ENCODE measurements at regions not wholly inside any gene's neighbourhood (a gene's known extent, or its start where the extent isn't known, plus 50 kb on each side); places are given as distances from the start of the nearest gene placed in this dataset.

DNA sequence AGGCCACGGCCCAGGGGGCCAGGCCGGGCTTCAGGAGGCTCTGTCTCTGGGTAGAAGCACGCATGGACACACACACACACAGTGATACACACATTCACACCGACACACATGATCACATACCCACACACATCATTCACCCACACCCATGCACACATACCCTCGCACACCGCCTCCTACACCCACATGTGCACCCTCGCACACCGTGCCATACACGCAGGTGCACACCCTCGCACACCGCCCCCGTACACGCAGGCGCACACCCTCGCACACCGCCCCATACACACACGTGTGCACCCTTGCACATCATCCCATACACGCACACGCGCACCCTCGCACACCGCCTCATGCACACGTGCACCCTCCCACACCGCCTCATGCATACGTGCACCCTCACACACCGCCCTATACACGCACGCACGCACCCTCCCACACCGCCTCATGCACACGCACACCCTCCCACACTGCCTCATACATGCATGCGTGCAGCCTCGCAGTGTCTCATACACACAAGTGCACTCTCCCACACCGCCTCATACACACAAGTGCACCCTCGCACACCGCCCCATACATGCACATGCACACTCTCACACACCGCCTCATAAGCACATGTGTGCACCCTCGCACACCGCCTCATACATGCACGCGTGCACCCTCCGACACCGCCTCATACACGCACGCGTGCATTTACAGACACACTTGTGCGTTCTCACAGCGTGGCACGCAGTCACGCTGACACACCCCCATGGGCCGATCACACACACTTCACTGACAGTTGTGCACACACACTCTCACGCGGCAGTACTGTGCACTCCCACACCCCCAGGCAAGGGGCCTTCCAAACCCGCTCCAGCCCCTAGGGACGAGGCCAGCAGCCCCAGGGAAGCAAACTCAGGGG, 128.1 kb downstream of the SIK1 start:
- DNase-seq = no peak
- ATAC-seq = no peak
- intact Hi-C loops (cut with DNase I, micrococcal nuclease) = no loop called here

DNA sequence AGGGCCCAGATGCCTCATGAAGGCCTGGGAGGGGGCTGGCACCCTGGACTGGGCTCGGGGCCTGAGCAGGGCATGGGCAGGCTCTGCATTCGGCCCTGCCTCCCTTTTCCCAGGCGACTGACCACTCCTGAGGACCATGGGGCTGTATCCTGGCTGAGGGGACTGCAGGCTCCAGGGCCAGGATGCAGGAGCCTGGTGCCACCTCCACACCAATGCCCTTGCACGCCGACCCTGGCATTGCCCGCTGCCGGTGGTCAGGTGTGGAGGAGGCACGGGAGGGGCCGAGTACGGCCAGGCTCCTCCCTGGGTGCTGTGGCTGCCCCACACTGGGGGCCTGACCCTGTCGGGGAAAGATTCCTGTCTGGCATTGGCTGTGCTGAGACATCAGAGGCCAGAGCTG, 128.9 kb downstream of the SIK1 start:
- intact Hi-C loops (cut with DNase I, micrococcal nuclease) = no loop called here
- ATAC-seq (no peak), DNase-seq (no peak)

DNA sequence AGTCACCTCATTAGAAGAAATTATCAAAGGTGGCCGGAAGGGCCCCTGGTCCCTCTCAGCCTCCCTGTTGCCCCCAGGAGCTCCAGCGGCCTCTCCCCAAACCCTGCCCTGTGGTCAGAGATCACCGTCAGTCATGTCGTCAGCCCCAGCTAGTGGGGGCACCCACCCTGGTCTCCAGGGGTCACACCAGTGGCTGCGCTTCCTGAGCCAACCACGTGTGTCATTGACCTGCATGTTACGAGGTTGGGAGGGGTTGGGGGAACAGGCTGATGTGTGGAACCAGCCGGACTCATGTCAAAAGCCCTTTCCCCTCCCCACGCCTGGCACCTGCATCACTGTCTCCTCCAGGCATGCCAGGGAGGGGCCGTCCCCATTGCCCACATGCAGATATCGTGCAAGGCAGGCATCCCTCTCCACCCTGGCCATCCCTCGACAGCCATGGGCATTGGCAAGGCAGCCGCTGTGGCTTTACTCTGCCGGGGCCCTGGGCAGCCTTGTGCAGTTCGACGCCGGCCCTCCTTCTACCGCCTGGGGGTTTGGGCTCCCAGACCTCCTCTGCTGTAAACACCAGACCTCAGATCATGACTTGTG, 128.7 kb downstream of the CRYAA start:
- intact Hi-C loops (cut with DNase I, micrococcal nuclease) = no loop called here
- ATAC-seq (no peak), DNase-seq (no peak)

DNA sequence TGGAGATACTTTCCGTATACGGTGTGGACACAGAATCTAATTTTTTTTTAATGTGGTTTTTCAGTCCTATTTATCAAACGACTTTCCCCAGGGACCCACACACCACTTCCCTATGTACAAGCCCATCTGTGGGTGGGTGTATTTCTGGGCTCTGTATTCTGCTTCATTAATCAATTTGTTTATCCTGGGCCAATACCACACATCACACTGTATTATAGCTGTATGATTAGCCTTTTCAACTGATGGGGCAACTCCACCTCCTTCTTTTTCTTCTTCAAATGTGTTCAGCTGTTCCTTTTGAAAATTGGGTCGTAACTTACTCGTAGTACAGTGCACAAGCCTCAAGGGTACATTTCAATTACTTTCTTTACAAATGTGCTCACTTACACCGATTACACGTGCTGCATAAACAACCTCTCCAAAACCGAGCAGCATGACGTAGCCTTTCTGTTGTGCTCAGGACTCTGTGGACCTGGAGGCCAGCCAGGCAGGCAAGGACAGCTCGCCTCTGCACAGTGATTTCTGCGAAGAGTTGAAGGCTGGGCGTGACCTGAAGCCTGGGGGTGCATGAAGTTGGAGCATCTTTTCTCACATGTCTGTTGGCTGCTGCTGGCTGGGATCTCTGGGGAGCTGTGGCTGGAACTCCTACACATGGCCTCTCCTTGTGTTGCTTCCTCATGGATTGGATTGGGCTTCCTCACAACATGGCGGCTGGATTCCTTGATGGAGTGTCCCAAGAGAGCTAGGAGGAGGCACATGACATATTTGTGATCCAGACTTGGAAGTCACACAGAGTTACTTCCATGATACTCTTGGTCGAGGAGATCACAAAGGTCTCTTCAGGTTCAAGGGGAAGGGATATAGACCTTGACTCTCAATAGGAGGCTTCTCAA, 126.5 kb downstream of the CRYAA start:
- intact Hi-C loops (cut with DNase I, micrococcal nuclease) = no loop called here
- ATAC-seq (no peak), DNase-seq (no peak)

DNA sequence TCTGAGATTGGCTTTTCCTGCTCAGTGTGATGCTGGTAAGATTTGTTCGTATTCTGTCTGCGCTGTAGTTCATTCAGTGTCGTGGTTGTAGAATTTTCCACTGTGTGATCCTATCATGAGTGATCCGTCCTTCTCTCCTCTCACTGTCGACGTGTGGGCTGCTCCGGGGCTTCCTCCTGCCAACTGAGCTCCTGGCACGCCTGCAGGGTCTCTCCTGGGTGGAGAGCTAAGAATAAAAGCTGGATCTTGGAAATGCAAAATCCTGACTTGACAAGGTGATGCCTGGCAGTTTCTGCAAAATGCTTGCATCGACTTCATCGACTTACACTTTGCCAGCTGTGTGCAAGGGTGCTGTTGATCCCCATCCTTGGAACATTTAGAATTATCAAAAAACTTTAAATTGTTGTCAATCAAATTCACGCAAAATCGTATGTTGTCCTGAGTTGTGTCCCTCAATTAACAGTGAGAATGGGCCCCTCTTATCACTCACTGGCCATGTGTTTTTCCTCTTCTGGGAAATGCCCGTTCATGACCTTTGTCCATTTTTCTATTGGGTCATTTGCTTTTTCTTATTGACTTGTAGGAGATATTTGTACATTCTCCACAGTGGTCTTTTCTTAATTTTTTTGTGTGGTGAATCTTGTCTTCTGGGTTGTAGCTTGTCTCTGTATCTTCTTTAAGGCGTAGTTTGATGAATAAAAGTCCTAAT, 125.5 kb downstream of the CRYAA start:
- DNase-seq (no peak), ATAC-seq (no peak)
- intact Hi-C loops (cut with DNase I, micrococcal nuclease) = no loop called here

DNA sequence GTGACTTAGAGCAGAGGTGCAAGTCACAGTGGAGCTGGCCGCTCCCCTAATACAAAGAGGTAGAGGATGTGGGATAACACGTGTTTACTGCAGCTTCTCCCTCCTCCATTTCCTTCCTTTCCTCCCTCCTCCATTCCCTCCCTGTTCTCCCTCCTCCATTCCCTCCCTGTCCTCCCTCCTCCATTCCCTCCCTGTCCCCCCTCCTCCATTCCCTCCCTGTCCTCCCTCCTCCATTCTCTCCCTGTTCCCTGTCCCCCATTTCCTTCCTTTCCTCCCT, 124.0 kb downstream of the CRYAA start:
- ATAC-seq = no peak
- no peak for DNase-seq
- intact Hi-C loops (cut with DNase I, micrococcal nuclease) = no loop called here

DNA sequence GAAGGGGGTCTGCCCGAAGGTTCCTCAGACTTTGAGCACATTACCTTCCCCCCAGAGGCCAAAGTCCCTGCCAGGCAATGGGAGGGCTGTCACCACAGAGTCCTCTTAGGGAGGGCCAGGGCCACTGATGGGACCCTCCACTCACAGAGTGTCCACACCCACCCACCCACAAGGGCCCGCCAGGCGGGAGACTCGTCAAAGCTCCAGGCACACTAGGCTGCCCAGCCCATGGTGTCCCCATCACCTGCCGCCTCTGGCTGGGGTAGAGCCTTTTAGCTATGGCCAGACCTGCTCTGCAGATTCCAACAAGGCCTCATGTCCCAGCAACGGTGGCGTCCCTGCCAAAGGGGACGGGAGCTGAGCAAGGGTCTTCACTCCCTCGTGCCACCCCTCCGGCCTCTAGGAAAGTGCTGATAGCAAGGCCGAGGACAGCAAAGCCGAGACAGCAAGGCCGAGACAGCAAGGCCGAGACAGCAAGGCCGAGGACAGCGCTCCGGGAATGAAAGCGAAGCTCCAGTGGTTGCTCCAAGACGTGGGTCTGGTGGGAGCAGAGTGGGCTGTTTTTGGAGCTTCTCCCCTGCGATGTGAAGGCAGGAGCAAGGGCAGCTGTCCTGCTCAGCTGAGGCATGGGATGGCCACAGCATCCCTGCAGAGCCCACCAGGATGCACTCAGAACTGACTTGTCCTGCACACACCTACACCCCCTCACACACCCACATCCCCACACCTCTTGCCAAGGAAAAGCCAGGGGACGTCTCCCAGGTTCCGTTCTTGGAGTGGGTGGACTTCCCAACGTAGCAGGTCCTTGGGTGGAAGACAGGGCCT, 123.4 kb downstream of the CRYAA start:
- intact Hi-C loops (cut with DNase I, micrococcal nuclease) = no loop called here
- ATAC-seq (no peak), DNase-seq (no peak)

DNA sequence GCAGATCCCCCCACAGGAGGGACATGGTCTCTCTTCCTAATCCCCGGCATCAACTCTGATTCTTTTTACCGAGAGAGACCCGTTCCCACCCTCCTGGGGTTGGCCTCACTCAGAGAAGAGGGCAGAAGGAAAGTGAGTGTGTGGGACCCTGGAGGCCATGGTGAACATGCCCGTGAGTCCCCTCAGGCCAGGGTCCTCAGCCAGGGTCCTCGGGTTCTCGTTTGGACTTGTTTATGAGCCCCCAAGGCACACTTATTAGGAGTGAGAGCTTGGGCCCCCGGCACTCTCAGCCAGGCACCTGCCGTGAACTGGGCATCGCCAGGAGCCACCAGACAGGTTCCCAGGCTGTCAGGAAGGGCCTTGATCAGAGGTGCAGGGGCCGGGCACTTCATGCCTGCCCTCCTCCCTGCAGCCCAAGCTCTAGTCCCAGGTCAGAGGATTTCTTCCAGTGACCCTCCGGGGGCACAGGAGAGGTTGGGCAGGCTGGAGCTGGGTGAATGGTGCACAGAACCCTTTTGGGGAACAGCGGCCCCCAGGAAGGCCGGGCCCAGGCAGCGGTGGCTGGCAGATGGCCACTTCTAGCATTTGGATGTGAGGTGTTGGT, 122.6 kb downstream of the CRYAA start:
- intact Hi-C loops (cut with DNase I, micrococcal nuclease) = no loop called here
- DNase-seq = no peak
- ATAC-seq = no peak

DNA sequence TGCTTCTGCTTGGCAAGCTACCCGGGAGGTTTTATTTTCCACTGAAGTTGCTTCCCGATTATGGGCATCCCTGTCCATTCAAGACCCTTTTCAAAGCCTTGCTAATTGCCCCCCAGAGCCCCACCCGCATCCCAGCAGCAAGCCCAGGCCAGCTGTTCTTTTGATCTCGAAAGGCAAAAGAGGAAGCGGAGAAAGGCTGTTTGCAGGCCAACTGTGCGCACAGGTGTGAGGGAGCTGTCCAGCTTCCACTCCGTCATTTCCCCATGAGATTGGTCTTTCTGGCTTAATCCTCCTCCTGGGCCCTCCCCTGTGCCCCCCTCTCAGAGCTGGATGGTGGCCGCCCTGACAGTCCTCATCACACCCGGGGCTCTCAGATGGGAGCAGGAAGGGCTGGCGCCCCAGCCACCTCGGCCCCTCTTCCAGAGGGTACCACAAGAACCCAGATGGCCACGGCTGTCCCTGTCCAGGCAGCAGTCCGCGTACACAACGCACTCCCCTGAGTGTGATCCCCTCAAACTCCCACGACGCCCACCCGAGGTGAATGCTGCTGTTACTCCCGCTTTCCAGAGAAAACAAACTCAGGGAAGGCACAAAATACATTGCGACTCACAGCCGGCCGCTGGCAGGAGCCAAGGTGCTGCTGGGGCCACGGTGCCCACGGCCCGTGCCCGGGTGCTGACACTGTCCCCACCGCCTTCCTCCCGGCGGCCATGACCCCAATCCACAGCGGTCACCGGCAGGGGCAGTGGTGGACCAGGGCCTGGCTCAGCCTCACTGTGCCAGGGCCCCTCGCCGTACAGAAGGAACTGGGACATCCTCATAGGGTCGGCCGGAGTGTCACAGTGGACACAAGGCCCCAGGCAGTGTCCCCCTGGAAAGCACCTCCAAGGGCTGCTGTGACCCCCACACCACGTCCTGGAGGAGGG, 121.9 kb downstream of the CRYAA start:
- DNase-seq (no peak), ATAC-seq (no peak)
- intact Hi-C loops (cut with DNase I, micrococcal nuclease) = no loop called here

DNA sequence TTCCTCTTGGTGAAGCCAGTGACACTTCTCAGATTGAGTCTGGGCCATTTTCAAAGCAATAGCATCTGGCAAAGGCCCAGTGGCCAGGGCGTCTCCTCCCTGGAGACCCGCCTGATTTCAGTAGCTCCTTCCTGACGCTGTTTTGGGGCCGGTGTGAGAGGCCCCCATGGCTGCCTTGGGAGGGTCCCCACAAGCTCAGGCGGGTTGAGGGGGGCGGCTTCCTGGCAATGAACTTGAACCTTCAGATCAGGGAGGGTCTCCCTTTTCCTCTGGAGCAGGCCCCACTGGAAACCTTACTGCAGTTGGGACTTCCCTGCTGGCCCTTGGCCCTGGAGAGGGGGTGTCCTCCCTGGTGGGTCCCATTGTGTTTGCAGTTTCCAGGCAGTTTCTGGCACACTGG, 121.2 kb downstream of the CRYAA start:
- no peak for ATAC-seq

DNA sequence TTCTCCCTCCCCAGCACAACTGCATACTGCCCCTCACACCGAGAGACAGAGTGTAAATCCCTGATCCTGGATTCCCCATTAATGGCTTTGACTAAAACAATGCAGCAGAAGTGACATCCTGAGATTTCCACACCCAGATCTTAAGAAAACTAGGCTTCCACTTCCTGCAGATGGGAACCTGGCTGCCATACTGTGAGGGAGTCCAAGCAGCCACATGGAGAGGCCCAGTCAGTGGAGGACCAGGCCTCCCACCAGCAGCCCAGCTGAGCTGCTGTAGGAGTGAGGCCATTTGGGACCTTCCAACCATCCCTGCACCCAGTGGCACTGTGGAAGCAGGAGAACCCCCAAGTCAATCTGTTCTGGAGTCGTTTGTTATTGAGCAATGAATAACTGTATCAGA, 120.6 kb downstream of the CRYAA start:
- intact Hi-C loops (cut with DNase I, micrococcal nuclease) = no loop called here
- DNase-seq (no peak), ATAC-seq (no peak)

More for the DNA sequence above, 121.2 kb downstream of the CRYAA start:
- intact Hi-C loops (cut with DNase I, micrococcal nuclease) = no loop called here
- no peak for DNase-seq

DNA sequence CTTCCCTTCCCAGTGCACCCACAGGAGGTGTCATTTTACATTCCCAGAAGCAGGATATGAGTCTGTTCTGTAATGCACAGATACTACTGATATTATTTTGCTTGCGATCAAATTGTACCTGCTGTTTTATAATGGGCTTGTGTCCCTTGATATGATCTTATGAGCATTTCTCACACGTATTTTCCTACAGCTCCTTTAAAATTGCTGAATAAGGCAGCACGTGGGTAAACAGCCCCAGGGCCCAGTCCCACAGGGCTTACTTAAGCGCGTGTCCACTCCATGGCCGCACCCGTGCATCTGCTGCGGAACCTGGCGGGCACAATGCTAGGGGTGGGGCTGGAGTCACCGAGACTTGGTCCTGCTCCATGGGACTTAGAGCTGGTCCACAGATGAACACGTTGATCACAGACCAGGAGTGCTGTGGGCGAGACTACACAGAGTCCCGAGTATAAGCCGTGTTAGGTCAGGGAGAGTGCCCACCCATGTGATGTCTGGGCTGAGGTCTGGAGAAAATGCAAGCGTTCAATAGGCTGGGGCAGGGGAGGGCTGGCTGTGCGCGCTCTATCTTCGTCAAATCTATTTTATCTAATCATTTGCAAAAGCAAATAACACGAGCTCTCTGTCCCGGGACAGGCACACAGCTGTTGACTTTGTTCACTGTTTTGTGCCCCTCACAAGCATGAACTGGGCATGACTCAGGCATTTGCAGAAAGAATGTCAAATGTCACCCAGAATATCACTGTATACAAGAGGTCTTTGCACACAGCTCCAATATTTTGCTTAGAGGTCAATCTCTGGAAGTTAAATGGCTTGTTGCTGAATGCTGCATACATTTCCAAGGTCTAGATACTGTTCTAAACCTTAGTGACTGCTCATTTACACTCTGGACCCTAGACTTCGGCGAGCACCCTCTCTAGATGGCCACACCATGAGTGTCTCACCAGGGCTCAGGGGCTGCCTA, 119.3 kb downstream of the CRYAA start:
- DNase-seq = peak; percentile 47 to 64
- peak; percentile 84 for ATAC-seq
- intact Hi-C loops (cut with DNase I, micrococcal nuclease) = no loop called here

DNA sequence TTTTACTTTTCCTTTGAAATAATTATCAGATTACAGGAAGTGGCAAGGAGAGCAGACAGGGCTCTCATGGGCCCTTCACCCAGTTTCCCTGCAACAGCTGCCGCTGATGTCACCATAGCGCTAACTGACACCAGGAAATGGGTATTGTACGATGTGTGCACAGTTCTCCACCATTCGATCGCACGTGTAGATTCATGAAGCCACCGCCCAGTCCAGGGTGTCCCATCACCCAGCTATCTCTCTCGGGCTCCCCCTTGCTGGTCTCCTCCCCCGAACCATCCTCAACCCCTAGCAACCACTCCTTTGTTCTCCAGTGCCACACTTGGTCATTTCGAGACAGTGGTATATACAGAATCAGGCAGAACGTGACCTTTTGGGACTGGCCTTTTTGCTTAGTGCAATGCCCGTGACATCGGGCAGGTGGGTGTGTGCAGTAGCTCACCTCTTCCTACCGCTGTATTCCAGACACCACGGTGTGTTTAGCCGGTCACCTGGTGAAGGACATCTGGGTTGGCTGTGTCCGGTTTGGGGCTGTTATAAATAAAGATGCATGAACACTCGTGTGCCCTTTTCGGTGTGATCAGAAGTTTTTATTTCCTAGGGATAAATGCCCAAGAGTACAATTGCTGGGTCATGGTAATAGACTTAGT, 118.4 kb downstream of the CRYAA start:
- ATAC-seq = peak; percentile 91
- intact Hi-C loops (cut with DNase I, micrococcal nuclease) = no loop called here
- peak; percentile 55 to 75 for DNase-seq

DNA sequence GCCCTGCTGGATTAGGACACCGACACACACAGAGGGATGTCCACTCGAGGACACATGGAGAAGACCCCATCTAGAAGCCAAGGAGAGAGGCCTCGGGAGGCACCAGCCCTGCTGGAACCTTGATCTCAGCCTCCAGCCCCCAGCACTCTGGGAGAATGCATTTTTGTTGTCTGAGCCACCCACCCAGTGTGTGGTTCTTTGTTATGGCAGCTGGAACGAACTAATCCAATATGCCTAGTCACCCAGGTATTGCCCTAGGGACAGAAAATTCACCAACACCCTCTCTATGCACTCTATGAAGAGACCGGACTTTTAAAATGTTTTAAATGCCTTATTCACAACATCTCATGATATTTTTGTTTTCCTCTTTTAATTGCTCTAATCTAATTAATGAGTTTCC, 117.4 kb downstream of the CRYAA start:
- ATAC-seq = no peak
- intact Hi-C loops (cut with DNase I, micrococcal nuclease) = no loop called here
- no peak for DNase-seq

DNA sequence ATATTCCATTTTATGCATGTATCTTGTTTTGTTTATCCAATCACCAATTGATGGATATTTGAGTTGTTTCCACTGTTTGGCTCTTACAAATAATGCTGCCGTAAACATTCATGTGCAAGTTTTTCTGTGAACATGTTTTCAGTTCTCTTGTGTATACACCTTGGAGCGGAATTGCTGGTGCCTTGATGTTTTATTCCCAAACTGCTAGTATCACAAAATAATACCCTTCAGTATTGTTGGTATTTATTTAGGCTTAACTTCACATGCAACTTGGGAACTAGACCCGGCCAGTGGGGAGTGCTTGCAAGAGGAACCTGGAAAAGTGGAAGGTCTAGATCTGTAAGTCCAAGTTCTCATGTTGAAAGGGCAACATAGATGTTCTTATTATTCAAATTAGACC, 115.9 kb downstream of the CRYAA start:
- DNase-seq (no peak), ATAC-seq (no peak)
- intact Hi-C loops (cut with DNase I, micrococcal nuclease) = no loop called here

DNA sequence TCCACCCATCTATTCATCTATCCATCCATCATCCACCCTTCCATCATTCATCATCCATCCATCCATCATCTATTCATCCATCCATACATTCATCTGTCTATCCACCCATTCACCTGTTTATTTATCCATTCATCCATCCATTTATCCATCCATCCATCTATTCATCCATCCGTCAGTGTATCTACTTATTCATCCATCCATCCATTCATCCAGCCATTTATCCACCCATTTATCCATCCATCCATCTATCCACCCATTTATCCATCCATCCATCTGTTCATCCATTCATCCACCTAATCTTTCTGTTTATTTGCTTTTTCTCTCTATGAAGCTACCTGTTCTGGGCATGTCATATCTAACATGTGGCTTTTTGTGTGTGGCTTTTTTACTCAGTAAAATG, 115.4 kb downstream of the CRYAA start:
- ATAC-seq (no peak), DNase-seq (no peak)
- intact Hi-C loops (cut with DNase I, micrococcal nuclease) = no loop called here
